HG03565 (cell line): ENCODE measurements at regions not wholly inside any gene's neighbourhood (a gene's known extent, or its start where the extent isn't known, plus 50 kb on each side); places are given as distances from the start of the nearest gene placed in this dataset.

Experiments
- ATAC-seq: cut with Tn5 transposase; IDR thresholded peaks from one replicate; pipeline ENCODE4 v1.9.1; 2021; ENCODE audit warnings: mild to moderate bottlenecking, moderate library complexity; ENCODE audit not compliant: unreplicated experiment

DNA sequence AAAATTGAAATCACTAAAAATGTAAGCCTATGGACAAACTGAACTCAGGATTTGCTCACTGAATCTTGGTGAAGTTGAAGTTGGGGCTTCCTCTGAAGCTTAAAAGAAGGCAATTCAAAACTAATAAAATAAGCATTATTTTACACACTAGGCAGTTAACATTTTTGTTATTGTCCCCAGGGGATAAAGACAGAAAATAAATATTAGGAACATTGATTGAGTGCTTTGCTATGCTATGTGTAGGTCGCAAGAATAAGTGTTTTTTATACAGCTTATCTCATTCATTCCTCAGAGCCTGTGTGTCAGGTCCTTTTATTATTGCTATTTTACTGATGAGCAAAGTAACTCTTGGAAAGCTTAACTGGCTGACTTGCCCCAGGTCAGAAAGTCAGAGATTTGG, 82.2 kb downstream of the ZNF608 start:
- ATAC-seq: no peak

DNA sequence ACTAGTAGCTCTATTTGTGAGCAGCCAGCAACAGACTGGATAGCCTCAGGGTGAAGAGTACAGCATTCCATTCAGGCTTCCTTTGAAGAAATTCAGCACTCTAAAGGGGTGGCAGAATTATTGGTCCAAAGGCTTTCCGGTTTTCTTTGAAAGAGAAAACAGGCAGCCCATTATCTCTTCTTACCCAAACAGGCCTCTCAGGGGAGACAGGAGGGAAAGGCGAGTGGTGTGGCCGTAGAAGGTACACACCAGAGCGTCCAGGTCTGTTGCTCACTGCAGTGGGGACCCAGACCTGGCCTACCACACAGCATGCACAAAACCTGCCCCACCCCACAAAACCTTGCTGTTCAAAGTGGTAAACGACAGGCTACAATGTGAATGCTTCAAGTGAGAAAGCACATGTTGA, 83.3 kb downstream of the ZNF608 start:
- no peak for ATAC-seq

DNA sequence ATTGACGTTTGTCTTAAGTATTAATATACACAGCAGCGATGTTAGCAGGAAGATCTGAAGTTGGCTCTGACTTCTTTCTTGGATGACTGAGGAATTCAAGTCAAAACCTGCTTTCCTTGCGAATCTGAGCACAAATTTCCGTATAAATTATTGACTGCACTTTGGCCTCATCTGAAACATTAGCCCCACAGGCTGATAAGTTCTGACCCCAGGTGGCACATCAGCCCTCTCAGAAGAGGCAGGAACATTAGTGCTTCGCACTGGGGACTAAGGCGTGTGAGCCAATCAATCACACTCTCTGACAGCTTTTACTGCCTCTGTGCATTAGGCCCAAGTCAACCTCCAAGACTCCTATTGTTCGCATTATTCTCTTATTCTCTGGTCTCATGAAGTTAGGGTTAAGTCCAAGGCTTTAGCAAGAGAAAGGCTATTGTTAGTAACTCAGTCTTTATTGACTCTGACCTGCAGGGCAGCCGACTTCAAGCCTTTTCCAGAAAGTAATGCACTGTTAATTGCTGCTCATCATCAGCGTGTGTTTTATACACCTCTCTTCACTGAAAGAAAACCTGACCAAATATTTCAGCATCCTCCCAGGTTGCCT, 84.2 kb downstream of the ZNF608 start:
- ATAC-seq: no peak

DNA sequence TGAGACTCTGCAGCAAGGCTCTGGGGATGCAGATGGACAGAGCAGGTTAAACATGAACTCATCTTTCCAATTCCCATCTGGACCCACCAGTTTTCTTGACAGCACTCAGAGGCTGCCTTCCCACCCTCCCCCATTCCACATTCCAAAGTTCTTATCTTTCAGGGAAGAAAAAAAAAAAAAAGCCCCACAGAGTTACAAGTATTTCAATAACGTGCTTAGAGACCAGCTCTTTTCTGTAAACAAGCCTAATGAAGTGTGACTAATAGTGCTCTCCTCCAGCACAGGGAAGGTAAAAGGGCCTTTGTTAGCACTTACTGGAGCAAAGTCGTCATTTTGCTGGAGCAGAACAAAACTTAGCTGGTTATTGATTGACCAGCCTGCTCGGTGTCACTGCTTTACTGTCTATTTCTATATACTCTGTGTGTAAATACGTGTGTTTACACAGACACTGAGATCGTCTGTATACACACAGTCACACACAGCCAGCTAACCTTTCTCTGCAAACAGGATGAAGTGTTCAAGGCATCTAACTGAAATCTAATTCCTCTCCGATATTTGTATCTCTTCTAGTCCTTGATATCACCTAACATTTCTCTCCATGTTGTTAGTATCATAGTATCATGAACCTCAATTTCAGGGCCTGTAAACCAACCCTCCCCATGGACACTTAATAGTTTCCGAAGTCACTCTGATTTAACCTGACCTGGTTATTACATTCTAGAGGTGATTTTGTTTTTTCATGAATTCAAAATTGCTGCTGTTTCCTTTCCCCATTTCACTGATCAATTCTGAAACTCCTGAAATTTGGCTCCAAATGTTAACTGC, 84.9 kb downstream of the ZNF608 start:
- no peak for ATAC-seq

DNA sequence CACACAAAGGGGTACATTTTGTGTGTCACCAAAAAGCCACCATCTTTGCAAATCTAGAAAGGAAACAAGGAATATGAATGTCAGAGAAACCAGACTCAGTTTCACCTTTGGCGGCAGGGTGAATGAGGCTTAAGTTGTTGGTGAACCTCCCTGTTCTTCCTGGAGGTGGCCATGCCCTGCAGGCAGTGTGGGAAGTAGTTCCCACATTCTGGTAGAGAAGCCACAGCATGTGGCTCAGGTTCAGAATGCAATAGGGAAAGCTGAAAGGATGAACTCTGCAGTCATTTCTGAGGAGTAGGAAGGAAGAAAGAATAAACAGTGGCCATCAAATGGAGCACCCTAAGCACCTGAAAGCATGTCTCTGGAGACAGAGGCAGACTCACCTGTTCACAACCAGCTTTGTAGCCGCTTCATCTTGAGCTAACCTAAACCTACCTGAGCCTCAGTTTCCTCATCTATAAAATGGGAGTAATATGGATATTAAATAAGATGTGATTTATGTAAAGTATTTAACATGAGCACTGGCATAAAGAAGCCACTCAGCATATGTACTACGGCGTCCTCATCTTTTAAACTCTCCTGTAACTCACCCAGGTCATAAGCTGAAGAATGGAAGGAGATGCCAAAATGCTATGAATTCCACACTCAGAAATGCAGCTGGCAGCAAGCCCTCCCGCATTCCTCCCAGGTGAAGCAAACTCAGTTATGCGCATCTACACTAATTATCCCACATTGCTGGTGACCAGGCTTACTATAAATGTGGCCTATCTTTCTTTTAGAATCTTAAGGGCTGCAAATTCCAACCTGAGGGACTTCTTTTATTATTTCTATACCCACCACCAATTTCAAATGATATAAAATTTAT, 86.0 kb downstream of the ZNF608 start:
- no peak for ATAC-seq

DNA sequence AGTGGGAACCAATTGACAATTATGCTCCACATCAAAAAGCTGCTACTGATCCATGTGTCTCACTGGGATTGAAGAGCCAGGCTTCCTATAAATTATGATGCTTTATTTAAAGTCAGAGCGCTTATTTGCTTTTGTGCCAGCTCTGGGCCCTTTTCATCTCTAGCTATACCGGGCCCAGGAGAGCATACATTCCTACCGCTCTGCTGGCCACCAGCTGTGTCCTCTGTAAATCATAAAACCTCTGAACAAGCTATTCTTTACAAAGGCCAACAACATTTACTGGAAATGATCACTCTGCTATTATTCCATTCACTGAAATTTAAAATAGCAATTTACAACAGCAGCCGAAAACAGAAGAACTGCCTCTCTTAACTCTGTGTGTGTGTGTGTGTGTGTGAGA, 86.6 kb downstream of the ZNF608 start:
- ATAC-seq: no peak

DNA sequence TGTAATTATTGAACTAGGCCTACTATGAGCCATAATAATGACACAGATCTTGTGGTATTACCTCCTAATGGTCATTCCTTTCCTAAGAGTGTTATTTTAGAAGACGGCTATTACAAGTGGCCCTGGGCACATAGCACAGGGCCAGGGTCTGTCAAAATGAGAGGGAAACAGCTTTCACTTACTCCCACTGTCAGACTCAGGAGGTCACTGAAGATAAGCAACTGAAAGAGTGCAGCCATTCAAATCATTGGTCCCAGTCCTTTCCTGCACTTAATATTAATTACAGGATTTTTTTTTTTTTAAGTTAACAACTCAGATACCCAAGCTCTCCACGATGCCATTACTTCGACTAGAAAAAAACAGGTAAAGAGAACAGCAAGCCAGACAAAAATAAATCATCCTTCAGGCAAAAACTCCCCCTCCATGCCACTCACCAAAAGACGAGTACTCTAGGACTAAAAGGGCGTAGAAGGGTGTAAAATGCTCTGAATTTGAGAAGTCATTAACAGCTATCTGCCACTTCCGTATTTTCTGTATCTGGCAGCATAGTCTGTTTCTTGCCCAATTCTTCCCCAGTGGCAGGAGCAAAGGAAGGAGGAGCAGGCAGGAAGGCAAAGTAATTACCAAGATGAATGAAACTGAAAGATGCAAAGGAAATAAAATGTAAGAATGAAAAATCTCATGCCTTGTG, 87.4 kb downstream of the ZNF608 start:
- ATAC-seq: no peak

DNA sequence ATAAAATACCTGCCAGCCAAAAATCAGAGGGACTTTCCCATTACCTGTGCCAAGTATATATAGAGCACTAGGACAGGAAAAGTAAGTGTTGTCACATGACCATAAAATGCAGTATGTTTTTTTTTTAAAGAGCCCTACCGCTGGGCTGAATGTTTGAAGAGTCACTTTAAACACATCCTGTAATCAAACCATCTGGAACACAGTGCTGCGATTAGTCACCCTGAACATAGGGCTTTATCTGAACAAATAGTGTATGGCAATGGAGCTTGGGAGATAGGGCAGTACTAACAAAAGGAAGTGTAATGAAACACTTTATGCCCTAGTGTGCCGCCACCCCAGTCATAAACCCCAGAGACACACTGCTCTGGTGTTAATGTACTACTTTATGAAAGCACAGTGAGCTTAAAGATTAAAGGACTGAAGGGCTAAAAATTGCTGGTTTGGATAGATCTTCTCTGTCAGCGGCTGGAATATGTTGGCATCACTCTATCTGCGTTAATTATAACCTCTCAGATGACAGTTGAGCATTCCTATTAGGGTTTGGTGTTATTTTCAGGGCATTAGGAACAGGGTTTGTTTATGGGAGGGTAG, 90.4 kb downstream of the ZNF608 start:
- no peak for ATAC-seq

DNA sequence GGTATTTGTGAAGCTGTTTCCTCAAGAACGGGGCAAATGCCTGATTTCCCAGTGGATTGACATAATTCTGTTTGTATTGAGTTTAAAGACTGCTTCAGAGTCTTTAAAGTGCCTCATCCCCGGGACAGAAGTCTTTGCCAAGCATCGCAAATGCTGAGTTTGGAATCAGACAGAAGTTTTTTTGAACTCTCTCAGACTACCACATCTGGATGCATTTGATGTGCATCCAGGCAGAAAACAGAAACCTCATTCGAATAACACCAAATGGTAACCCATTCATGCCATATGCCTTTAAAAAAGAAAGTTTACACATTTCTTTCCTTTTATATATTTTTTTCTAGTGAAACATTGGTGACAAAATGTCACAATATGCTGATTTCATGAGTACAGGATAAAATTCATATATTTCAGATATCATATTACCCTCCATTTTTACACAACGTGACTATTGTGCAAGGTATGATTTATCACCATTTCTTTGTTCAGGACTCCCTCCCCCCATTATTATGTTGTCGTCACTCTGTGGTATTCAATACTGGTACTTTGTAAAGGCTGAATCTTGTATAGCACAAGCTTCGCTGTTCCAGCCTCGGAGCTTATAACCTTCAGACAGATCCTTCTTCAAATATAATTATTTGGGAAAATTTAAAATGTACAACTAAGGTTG, 91.1 kb downstream of the ZNF608 start:
- no peak for ATAC-seq

DNA sequence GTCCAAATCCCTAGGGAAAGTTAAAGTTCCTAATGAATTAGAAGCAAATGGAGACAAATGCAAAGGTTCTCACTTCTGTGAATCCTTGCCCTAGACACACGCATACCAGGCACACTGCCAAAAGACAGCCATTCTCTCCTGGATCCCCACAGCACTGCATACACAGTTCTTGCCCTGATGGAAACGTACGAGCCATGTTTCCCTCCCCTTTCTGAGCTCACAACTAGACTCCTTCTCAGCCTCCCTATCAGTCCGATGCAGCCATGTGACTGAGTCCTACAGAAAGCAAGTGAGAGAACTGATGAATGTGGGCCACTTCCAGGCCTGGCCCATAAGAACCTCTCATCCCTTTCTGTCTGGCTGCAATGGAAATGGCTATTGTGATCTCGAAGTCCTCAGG, 92.0 kb downstream of the ZNF608 start:
- ATAC-seq: no peak

DNA sequence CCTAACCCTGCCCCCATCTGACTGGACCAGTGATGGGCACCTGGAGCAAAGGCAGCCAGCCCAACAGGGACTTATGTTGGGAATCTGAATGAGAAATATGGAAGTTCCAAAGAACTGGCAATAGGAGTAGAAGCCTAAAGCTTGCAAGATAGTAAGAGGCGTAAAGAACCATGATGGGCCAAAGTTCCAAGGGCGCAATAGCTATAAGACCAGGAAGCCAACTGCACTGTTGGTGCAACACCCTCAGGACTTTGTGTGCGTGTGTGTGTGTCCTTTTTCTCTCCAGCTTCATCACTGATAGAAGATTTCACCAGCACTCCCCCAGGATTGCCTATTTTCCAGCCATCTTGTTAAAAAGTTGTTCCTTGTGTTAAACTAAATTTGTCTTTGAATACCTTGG, 92.8 kb downstream of the ZNF608 start:
- ATAC-seq: no peak

DNA sequence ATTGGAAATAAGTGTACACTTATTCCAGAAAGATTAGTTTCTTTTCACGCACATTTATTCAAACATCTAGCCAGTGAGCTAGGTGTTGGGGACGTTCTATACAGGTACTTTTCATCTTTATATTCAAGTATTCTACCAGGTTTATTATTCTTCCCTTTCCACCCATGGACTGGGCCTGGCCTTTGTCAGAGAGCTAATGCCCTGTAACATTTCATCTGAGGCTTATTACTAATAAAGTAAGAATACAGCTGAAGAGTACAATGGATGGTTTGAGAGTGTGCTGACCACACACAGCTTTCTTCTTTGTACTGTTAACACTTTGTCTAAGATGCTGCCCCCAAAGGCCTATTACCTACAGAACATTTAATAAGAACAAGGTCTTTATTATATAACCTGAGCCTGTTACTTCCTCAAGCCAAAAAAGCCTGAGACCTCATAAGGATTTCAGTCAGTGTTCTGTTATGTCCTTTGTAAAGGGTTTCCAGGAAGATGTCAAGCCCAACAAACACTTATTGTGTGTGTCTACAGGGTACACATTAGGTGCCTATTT, 93.5 kb downstream of the ZNF608 start:
- ATAC-seq: no peak

DNA sequence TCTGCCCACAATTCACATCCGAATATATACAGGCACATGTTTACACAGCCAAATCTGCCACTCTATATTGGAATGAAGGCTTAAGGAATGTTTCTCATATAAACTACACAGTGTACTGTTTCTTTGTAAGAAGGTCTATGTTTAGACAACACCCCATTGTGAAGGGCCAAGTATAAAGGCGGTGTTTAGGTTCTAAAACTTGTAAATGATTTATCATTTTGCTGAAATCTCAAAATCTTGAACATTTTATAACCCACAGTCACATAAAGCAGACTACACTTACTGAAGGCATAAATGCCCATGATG, 94.0 kb downstream of the ZNF608 start:
- no peak for ATAC-seq

DNA sequence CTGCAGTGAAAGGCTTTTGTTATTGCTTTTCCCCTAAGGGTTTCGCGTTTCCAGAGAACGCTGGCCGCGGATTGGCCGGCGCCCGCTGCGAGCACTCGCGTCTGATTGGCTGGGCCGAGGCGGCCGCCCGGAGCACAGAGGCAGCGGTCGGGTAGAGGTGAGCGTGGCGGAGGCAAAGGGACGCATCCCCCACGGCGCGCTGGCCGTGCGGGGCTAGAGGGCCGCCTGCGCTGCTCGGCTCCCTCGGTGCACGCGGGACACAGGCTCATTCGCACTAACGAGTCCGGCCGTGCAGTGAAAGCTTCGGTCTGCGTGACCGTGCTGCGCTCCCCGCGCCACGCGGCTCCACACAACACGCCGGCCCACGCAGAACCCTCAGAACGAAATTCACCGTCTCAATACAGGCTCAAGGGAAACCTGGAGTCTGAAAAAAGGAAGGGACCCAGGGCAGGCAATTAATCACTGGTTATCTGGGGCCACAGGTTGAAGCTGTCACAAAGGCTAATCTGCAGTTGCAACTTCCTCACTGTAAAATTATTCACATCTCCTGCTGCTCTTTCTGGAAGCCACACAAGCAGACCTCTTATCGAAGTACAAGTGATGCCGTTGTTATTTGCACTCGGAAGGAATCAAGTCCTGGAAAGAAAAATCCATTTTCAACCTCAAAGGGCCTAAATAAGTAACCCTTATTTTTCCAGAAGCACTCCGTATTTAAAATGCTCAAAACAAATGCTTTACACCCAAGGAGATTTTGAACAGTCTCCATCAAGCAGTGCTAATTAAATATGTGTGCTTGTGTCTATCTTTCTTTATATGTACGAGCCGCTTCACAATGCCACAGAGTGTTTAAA, 94.6 kb downstream of the ZNF608 start:
- peak; percentile 19 for ATAC-seq

DNA sequence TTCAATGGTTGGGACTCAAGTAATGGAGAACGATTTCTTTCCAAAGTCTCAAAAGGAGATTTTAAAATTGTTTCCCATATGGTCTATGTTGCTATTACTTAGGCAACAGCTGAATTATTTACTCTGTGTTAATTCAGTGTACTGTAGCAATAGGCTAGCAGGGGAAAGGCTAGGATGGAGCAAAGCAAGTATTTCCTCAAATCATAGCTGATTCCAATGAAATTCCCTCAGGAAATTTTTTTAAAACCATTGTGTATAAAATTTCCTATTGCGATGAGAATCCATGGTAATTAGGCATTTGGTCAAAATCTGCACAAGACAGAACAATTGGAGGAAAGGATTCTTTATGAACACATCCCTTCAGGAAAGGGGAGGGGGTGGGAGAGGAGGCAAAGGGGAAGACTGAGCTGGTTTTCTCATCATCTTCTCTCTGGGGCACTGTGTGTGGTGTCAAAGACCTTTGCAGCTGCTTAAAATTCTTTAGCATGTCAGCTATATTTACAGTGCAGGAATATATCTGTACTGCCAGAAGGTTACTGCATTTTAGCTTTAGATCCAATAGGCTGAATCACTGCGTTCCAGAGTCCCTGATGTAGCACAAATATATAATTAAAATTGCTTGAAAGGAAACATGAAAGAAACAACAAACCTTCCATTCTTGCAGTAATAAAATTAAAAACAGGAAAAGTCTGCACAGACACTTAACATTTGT, 95.3 kb downstream of the ZNF608 start:
- ATAC-seq: no peak

DNA sequence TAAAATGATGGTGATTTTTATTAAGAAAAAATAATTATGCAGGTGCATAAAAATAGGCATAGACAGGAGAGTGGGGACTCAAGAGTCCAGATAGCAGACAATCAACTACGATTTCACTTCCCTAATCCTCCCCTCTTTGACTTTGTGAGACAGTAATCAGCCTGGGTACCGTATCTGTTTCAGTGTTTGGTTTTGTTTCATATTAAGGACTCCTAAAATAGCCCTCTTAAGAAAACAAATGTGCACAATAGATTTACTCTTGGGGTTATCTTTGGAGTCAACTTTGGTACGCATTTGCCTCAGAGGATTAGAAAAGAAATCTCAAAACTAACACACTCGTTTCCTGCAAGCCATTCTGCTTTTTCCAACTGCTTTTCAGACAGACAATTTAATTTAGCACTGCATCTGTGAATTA, 96.3 kb downstream of the ZNF608 start:
- peak; percentile 59 for ATAC-seq

DNA sequence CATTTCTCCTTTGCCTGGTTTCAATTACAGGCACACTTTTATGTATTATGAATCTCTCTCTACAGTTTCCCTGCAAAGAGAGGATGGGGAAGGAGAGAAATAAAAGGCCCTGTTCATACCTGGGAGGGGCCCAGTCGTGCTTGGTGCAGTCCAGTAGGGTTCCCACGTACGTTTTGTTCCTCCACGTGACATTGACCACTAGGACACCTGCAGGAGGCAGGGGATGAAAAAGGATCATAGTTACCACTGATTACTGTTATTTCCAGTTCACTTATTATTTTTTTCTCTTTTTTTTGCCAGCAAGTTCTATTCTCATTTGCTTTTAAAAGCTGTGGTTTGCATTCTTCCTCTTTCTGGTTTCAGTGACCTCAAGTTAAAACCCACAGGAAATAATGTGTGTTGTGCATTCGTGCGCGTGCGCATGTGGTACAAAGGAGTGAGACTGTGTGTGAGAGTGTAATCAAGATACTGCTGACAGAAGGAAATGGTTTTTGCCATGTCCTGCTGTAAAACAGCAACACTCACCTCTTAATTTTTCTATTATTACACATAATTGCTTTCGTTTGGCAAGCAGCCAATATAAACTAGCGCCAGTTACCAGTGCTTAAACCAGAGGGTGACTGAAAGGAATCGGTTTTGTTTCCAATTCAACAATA, 96.8 kb downstream of the ZNF608 start:
- ATAC-seq: peak; percentile 78

DNA sequence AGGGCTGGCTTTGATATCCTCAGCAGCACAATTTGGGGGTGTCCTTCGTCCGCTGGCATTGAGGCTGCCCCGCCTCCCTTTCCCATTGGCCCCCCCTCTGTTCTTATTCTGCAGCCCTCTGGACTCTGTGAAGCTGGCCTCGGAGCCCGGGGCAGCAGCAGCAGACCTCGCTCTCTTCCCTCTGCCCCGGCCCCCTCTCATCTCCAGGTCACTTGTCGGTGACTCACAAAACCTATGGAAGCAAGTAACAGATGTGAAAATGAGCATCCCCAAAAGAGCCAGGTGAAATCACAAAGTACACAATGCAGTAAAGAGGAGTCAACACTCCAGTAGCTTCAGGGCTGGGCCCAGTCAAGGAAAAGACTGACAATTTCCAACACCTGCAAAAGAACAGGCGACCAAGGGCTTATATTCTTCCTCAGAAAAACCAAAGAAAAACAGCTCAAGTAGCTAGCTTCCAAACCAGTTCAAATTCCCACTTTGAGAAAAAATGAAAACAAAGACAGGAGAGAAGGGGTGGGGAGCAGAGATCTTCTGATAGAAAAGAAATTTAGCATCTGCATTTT, 97.5 kb downstream of the ZNF608 start:
- no peak for ATAC-seq
